Thyroid gland (tissue), 4 donors: ENCODE measurements at regions not wholly inside any gene's neighbourhood (a gene's known extent, or its start where the extent isn't known, plus 50 kb on each side); places are given as distances from the start of the nearest gene placed in this dataset.

Experiments used
- CTCF ChIP-seq, 6 experiments: fragments of 200-600 bp in 3 of 6; fragments of 450-650 bp in 3 of 6; sonication (generic) in 3 of 6; IDR thresholded peaks; one replicate each; pipeline ENCODE4 v1.5.1; 2016 to 2019; ENCODE audit warnings: antibody characterized with exemption in 6 of 6, mild to moderate bottlenecking in 2 of 6, inconsistent platforms in 1 of 6, moderate library complexity in 1 of 6
- POLR2A ChIP-seq, 2 donors: fragments of 450-650 bp; IDR thresholded peaks; one replicate each; pipeline ENCODE4 v1.6.1; 2017; ENCODE audit warnings: antibody characterized with exemption in 2 of 2, mild to moderate bottlenecking in 2 of 2, moderate library complexity in 1 of 2

- TF ChIP-seq CTCF (IDR thresholded peaks at IDR 0.05) (no peak), POLR2A (IDR thresholded peaks at IDR 0.05) (no peak)
Measured at GRCh38 chrX:22686138-22686541, 313.6 kb upstream of the DDX53 start.
